T-cell (primary cell): ENCODE measurements at regions not wholly inside any gene's neighbourhood (a gene's known extent, or its start where the extent isn't known, plus 50 kb on each side); places are given as distances from the start of the nearest gene placed in this dataset.

Source experiments
- ATAC-seq, 4 experiments: fragments of 200-7000 bp in 3 of 4; fragments of 150-1000 bp in 1 of 4; cut with Tn5 transposase; replicated peaks in 1 of 4; 1 replicate in 3 of 4; 2 replicates in 1 of 4; pipeline ENCODE4 v1.10.0; 2021; ENCODE audit warnings: moderate library complexity in 3 of 4, mild to moderate bottlenecking in 2 of 4, moderate number of reproducible peaks in 1 of 4
- CTCF ChIA-PET, 2 donors: fragments of 300-600 bp; sonication (Branson Sonifier 250); formaldehyde crosslinking; loops; one replicate each; lab custom pipeline; 2022; ENCODE audit warnings: antibody characterized with exemption in 2 of 2; lab: Charles Lee
- POLR2A ChIA-PET, 2 donors: fragments of 300-600 bp; sonication (Branson Sonifier 250); formaldehyde crosslinking; loops; one replicate each; lab custom pipeline; 2022; ENCODE audit warnings: antibody characterized with exemption in 2 of 2; lab: Charles Lee
- DNase-seq, 35 experiments: peaks; one replicate each; pipeline versions ENCODE4 v3.0.0 to v3.0.0-alpha.2; 2013 to 2023
- H3K27ac ChIP-seq: one replicate; pipeline ENCODE4 v1.5.1; 2013; ENCODE audit warnings: low read length
- H3K27me3 ChIP-seq, 2 experiments: replicated peaks in 1 of 2; 1 replicate in 1 of 2; 2 replicates in 1 of 2; pipeline versions ENCODE4 v1.6.1 to v1.7.0; 2013; ENCODE audit warnings: low read length in 1 of 2, mixed read lengths in 1 of 2; ENCODE audit not compliant: control insufficient read depth in 2 of 2, insufficient read depth in 2 of 2; ENCODE audit errors: extremely low read depth in 1 of 2
- H3K36me3 ChIP-seq, 2 donors: 1 replicate in 1 of 2; 2 replicates in 1 of 2; pipeline versions ENCODE4 v1.6.1 to v1.7.0; 2013; ENCODE audit warnings: low read length in 1 of 2; ENCODE audit not compliant: control insufficient read depth in 2 of 2, insufficient read depth in 1 of 2; ENCODE audit errors: extremely low read depth in 1 of 2
- H3K4me1 ChIP-seq, 2 experiments: 1 replicate in 1 of 2; 2 replicates in 1 of 2; pipeline versions ENCODE4 v1.6.1 to v1.7.0; 2013; ENCODE audit warnings: low read length in 2 of 2, mixed read lengths in 1 of 2; ENCODE audit not compliant: insufficient read depth in 2 of 2, control insufficient read depth in 1 of 2; ENCODE audit errors: extremely low read depth in 1 of 2
- H3K4me3 ChIP-seq, 2 donors: 1 replicate in 1 of 2; 2 replicates in 1 of 2; pipeline versions ENCODE4 v1.5.1 to v1.7.0; 2013; ENCODE audit warnings: mild to moderate bottlenecking in 2 of 2, low read length in 1 of 2, moderate library complexity in 1 of 2; ENCODE audit not compliant: control insufficient read depth in 1 of 2; ENCODE audit errors: extremely low read depth in 1 of 2
- H3K9me3 ChIP-seq: 2 replicates; pipeline ENCODE4 v1.7.0; 2013
- H3K27ac Mint-ChIP-seq, 2 donors: one replicate each; pipeline ENCODE4 v1.8.0; 2020 to 2021; ENCODE audit warnings: mild to moderate bottlenecking in 2 of 2, mixed read lengths in 2 of 2
- H3K27me3 Mint-ChIP-seq, 2 donors: one replicate each; pipeline ENCODE4 v1.8.0; 2021 to 2022; ENCODE audit warnings: mixed read lengths in 2 of 2
- H3K36me3 Mint-ChIP-seq: one replicate; pipeline ENCODE4 v1.8.0; 2021; ENCODE audit warnings: mixed read lengths
- H3K4me1 Mint-ChIP-seq, 3 donors: one replicate each; pipeline ENCODE4 v1.8.0; 2020 to 2022; ENCODE audit warnings: mixed read lengths in 3 of 3, mild to moderate bottlenecking in 1 of 3
- H3K4me3 Mint-ChIP-seq, 3 donors: one replicate each; pipeline ENCODE4 v1.8.0; 2020 to 2022; ENCODE audit warnings: mild to moderate bottlenecking in 3 of 3, mixed read lengths in 3 of 3, moderate library complexity in 3 of 3
- H3K9me3 Mint-ChIP-seq, 3 donors: one replicate each; pipeline ENCODE4 v1.8.0; 2020 to 2022; ENCODE audit warnings: mixed read lengths in 3 of 3
- WGBS: methylation state at CpG from one replicate; pipeline ENCODE4 v1.1.5; 2013; ENCODE audit warnings: missing lambda C conversion rate; ENCODE audit not compliant: insufficient coverage; 5-methylcytosine and 5-hydroxymethylcytosine counted together

- no peaks in the 10 kb centered on the region for H3K36me3 Mint-ChIP-seq
- 100% methylated on average over 1 of the region's 3 CpGs for WGBS
- H3K27ac Mint-ChIP-seq = no peak overlapping the region
- H3K27me3 Mint-ChIP-seq = no peaks in the 10 kb centered on the region
- H3K36me3 ChIP-seq = no peaks in the 10 kb centered on the region
- H3K4me3 ChIP-seq = no peak overlapping the region
- no peaks in the 10 kb centered on the region for H3K9me3 Mint-ChIP-seq
- H3K4me3 Mint-ChIP-seq = no peak overlapping the region
- no peak overlapping the region for H3K27ac ChIP-seq
- H3K4me1 Mint-ChIP-seq = peaks cover 17 to 28% (median 18%) of the 10 kb centered on the region in 3 donors
- DNase-seq (no peak), ATAC-seq (no peak)
- peaks cover 0 to 5% of the 10 kb centered on the region in 2 experiments for H3K4me1 ChIP-seq
- ChIA-PET CTCF (interaction anchor here in 1 of 2 donors (0.8 kb wide), 1 partner anchor 23 kb away, joined by 3 read pairs; no protein-coding TSS in a partner anchor), POLR2A (no interaction called here)
- no peaks in the 10 kb centered on the region for H3K27me3 ChIP-seq
- no peaks in the 10 kb centered on the region for H3K9me3 ChIP-seq
Measured at GRCh38 chr5:109947667-109948066, 257.9 kb downstream of the MAN2A1 start.

GRCh38 chr5:109950634-109951033 lies 260.9 kb downstream of the MAN2A1 start:
- no peak for DNase-seq
- H3K9me3 Mint-ChIP-seq = no peaks in the 10 kb centered on the region
- ChIA-PET CTCF (no interaction called here), POLR2A (no interaction called here)
- no peaks in the 10 kb centered on the region for H3K27me3 Mint-ChIP-seq
- no peak for ATAC-seq
- no peaks in the 10 kb centered on the region for H3K36me3 Mint-ChIP-seq
- no peak overlapping the region for H3K4me3 Mint-ChIP-seq
- H3K4me1 Mint-ChIP-seq = peaks cover 4 to 12% (median 5%) of the 10 kb centered on the region in 3 donors
- Histone ChIP-seq H3K27me3 (no peaks in the 10 kb centered on the region), H3K9me3 (no peaks in the 10 kb centered on the region), H3K4me3 (no peak overlapping the region), H3K36me3 (no peaks in the 10 kb centered on the region), H3K4me1 (peaks cover 0 to under 1% of the 10 kb centered on the region in 2 experiments), H3K27ac (no peak overlapping the region)
- H3K27ac Mint-ChIP-seq = no peak overlapping the region

GRCh38 chr5:109951348-109951747 lies 261.6 kb downstream of the MAN2A1 start:
- ChIA-PET CTCF (no interaction called here), POLR2A (no interaction called here)
- no peak for ATAC-seq
- Mint-ChIP-seq H3K27me3 (no peaks in the 10 kb centered on the region), H3K9me3 (no peaks in the 10 kb centered on the region), H3K4me1 (peaks cover 0 to 7% (median 0%) of the 10 kb centered on the region in 3 donors), H3K27ac (no peak overlapping the region), H3K4me3 (no peak overlapping the region), H3K36me3 (no peaks in the 10 kb centered on the region)
- no peak for DNase-seq
- no peaks in the 10 kb centered on the region for H3K36me3 ChIP-seq
- no peak overlapping the region for H3K27ac ChIP-seq
- no peaks in the 10 kb centered on the region for H3K4me1 ChIP-seq
- H3K9me3 ChIP-seq = no peaks in the 10 kb centered on the region
- WGBS = no CpG with 5 or more reads among the region's 3 CpGs
- no peaks in the 10 kb centered on the region for H3K27me3 ChIP-seq
- no peak overlapping the region for H3K4me3 ChIP-seq

- Mint-ChIP-seq H3K27me3 (no peaks in the 10 kb centered on the region), H3K36me3 (no peaks in the 10 kb centered on the region), H3K4me1 (peaks cover 0 to 3% (median 0%) of the 10 kb centered on the region in 3 donors), H3K9me3 (no peaks in the 10 kb centered on the region), H3K27ac (no peak overlapping the region), H3K4me3 (no peak overlapping the region)
- Histone ChIP-seq H3K4me1 (no peaks in the 10 kb centered on the region), H3K27me3 (no peaks in the 10 kb centered on the region), H3K36me3 (no peaks in the 10 kb centered on the region), H3K27ac (no peak overlapping the region), H3K4me3 (no peak overlapping the region), H3K9me3 (no peaks in the 10 kb centered on the region)
- ChIA-PET CTCF (no interaction called here), POLR2A (no interaction called here)
- no peak for DNase-seq
- ATAC-seq = no peak
- no CpG with 5 or more reads among the region's 5 CpGs for WGBS
Measured at GRCh38 chr5:109951758-109952157, 262.0 kb downstream of the MAN2A1 start.

GRCh38 chr5:109953761-109954160 lies 264.0 kb downstream of the MAN2A1 start:
- no peaks in the 10 kb centered on the region for H3K27me3 Mint-ChIP-seq
- DNase-seq (no peak), ATAC-seq (no peak)
- H3K4me1 Mint-ChIP-seq = peaks cover 6 to 9% (median 7%) of the 10 kb centered on the region in 3 donors
- POLR2A ChIA-PET = no interaction called here
- H3K9me3 Mint-ChIP-seq = peaks cover 0 to 5% (median 0%) of the 10 kb centered on the region in 3 donors
- Histone ChIP-seq H3K36me3 (no peaks in the 10 kb centered on the region), H3K27me3 (no peaks in the 10 kb centered on the region), H3K9me3 (no peaks in the 10 kb centered on the region), H3K4me1 (no peaks in the 10 kb centered on the region), H3K4me3 (no peak overlapping the region), H3K27ac (no peak overlapping the region)
- H3K4me3 Mint-ChIP-seq = no peak overlapping the region
- CTCF ChIA-PET = no interaction called here
- 83% methylated on average over 1 of the region's 1 CpG for WGBS
- no peak overlapping the region for H3K27ac Mint-ChIP-seq
- no peaks in the 10 kb centered on the region for H3K36me3 Mint-ChIP-seq

GRCh38 chr5:109956884-109957283 lies 267.2 kb downstream of the MAN2A1 start:
- H3K27ac ChIP-seq = no peak overlapping the region
- H3K4me1 ChIP-seq = no peaks in the 10 kb centered on the region
- no peak overlapping the region for H3K4me3 ChIP-seq
- no CpG with 5 or more reads among the region's 3 CpGs for WGBS
- no peaks in the 10 kb centered on the region for H3K9me3 ChIP-seq
- H3K36me3 ChIP-seq = no peaks in the 10 kb centered on the region
- DNase-seq (no peak), ATAC-seq (no peak)
- ChIA-PET CTCF (no interaction called here), POLR2A (no interaction called here)
- H3K9me3 Mint-ChIP-seq = peaks cover 0 to 5% (median 0%) of the 10 kb centered on the region in 3 donors
- no peaks in the 10 kb centered on the region for H3K36me3 Mint-ChIP-seq
- no peak overlapping the region for H3K4me3 Mint-ChIP-seq
- no peak overlapping the region for H3K27ac Mint-ChIP-seq
- no peaks in the 10 kb centered on the region for H3K27me3 Mint-ChIP-seq
- H3K4me1 Mint-ChIP-seq = peaks cover 10 to 26% (median 13%) of the 10 kb centered on the region in 3 donors
- no peaks in the 10 kb centered on the region for H3K27me3 ChIP-seq

GRCh38 chr5:109958082-109958481 lies 268.4 kb downstream of the MAN2A1 start:
- H3K27ac Mint-ChIP-seq = no peak overlapping the region
- WGBS = 88% methylated on average over 5 of the region's 5 CpGs

More at GRCh38 chr5:109958082-109958481, 268.4 kb downstream of the MAN2A1 start:
- Mint-ChIP-seq H3K9me3 (peaks cover 0 to 5% (median 0%) of the 10 kb centered on the region in 3 donors), H3K4me3 (no peak overlapping the region), H3K36me3 (no peaks in the 10 kb centered on the region), H3K27me3 (no peaks in the 10 kb centered on the region), H3K4me1 (peaks cover 16 to 37% (median 17%) of the 10 kb centered on the region in 3 donors)
- Histone ChIP-seq H3K4me3 (no peak overlapping the region), H3K4me1 (peaks cover 0 to 2% of the 10 kb centered on the region in 2 experiments), H3K36me3 (no peaks in the 10 kb centered on the region), H3K9me3 (no peaks in the 10 kb centered on the region), H3K27me3 (no peaks in the 10 kb centered on the region), H3K27ac (no peak overlapping the region)
- no peak for ATAC-seq
- ChIA-PET POLR2A (interaction anchor here in 1 of 2 donors (0.6 kb wide), 1 partner anchor 20 kb away, joined by 5 read pairs; no protein-coding TSS in a partner anchor), CTCF (no interaction called here)
- no peak for DNase-seq
